SK-N-SH (cell line): ENCODE measurements at regions not wholly inside any gene's neighbourhood (a gene's known extent, or its start where the extent isn't known, plus 50 kb on each side); places are given as distances from the start of the nearest gene placed in this dataset.
"Not testable (repeated sequence)": the region's sequence is repeated elsewhere in the genome, so short reads cannot be mapped to it uniquely, and the experiment has no call there.

Experiments
- CTCF ChIA-PET: fragments of 300-600, 350-600 bp; formaldehyde crosslinking; extraction: SDS; loops from one replicate; lab custom pipeline; 2021; lab: Yijun Ruan, JAX
- POLR2A ChIA-PET: fragments of 350-600 bp; sonication (Branson Sonifier 250); formaldehyde crosslinking; extraction: SDS; loops from one replicate; lab custom pipeline; 2020; ENCODE audit warnings: antibody characterized with exemption, inconsistent platforms; lab: Yijun Ruan, JAX
- DNase-seq: peaks from one replicate; pipeline ENCODE4 v3.0.0; 2012
- H2AFZ ChIP-seq: fragments of 200-600 bp; sonication (generic); 2 replicates; pipeline ENCODE4 v1.8.1; 2016; ENCODE audit warnings: antibody characterized with exemption, mild to moderate bottlenecking, low read depth
- H3F3A ChIP-seq: fragments of 200-600 bp; sonication (generic); replicated peaks from 2 replicates; pipeline ENCODE3; 2016; ENCODE audit warnings: antibody characterized with exemption, mild to moderate bottlenecking; ENCODE audit not compliant: insufficient read depth
- H3K27ac ChIP-seq, 2 experiments: fragments of 200-500 bp in 1 of 2; fragments of 200-600 bp in 1 of 2; sonication (Bioruptor generic) in 1 of 2; sonication (generic), shearing (Covaris generic) in 1 of 2; 2 replicates each; pipeline versions ENCODE4 v1.5.1 to v1.6.1; 2014 to 2016; ENCODE audit warnings: low read depth in 2 of 2, inconsistent platforms in 1 of 2, low read length in 1 of 2, mild to moderate bottlenecking in 1 of 2, mixed read lengths in 1 of 2
- H3K27me3 ChIP-seq: fragments of 200-600 bp; sonication (generic), shearing (Covaris generic); 2 replicates; pipeline ENCODE4 v1.6.1; 2016; ENCODE audit warnings: mixed run types; ENCODE audit not compliant: insufficient read depth
- H3K36me3 ChIP-seq, 2 experiments: fragments of 200-500 bp in 1 of 2; fragments of 200-600 bp in 1 of 2; sonication (Bioruptor generic) in 1 of 2; sonication (generic) in 1 of 2; replicated peaks in 1 of 2; 2 replicates each; pipeline versions ENCODE3 to v1.5.1; 2014 to 2016; ENCODE audit warnings: low read length in 1 of 2, mild to moderate bottlenecking in 1 of 2; ENCODE audit not compliant: insufficient read depth in 2 of 2, control insufficient read depth in 1 of 2
- H3K4me1 ChIP-seq, 2 experiments: fragments of 200-500 bp in 1 of 2; fragments of 200-600 bp in 1 of 2; sonication (Bioruptor generic) in 1 of 2; sonication (generic), shearing (Covaris generic) in 1 of 2; 2 replicates each; pipeline versions ENCODE4 v1.5.1 to v1.6.1; 2014 to 2016; ENCODE audit warnings: low read depth in 1 of 2, low read length in 1 of 2, mixed run types in 1 of 2; ENCODE audit not compliant: insufficient read depth in 2 of 2, control insufficient read depth in 1 of 2
- H3K4me2 ChIP-seq: fragments of 200-600 bp; sonication (generic), shearing (Covaris generic); 2 replicates; pipeline ENCODE4 v1.6.1; 2017; ENCODE audit warnings: mixed run types
- H3K4me3 ChIP-seq, 2 experiments: fragments of 200-500 bp in 1 of 2; fragments of 200-600 bp in 1 of 2; sonication (Bioruptor generic) in 1 of 2; sonication (generic), shearing (Covaris generic) in 1 of 2; 2 replicates each; pipeline versions ENCODE4 v1.5.1 to v1.8.1; 2014 to 2016; ENCODE audit warnings: low read depth in 2 of 2, inconsistent platforms in 1 of 2, low read length in 1 of 2, mild to moderate bottlenecking in 1 of 2, mixed read lengths in 1 of 2, moderate library complexity in 1 of 2
- H3K79me2 ChIP-seq: fragments of 200-600 bp; sonication (generic); 2 replicates; pipeline ENCODE4 v1.8.1; 2017; ENCODE audit warnings: mild to moderate bottlenecking; ENCODE audit not compliant: insufficient read depth
- H3K9ac ChIP-seq: fragments of 200-600 bp; sonication (generic); 2 replicates; pipeline ENCODE4 v1.6.1; 2017; ENCODE audit warnings: mixed run types
- H3K9me2 ChIP-seq: fragments of 200-600 bp; sonication (generic); 2 replicates; pipeline ENCODE4 v1.6.1; 2017; ENCODE audit warnings: mixed run types
- H3K9me3 ChIP-seq: fragments of 200-600 bp; sonication (generic); 2 replicates; pipeline ENCODE4 v1.6.1; 2017; ENCODE audit warnings: mixed run types, mild to moderate bottlenecking, moderate library complexity
- H4K20me1 ChIP-seq: fragments of 200-600 bp; sonication (generic); 2 replicates; pipeline ENCODE4 v1.6.1; 2017; ENCODE audit warnings: mild to moderate bottlenecking, mixed run types; ENCODE audit not compliant: insufficient read depth
- ELF1 ChIP-seq: IDR thresholded peaks from 2 replicates; pipeline ENCODE4 v1.4.0; 2012
- EP300 ChIP-seq, 2 experiments: IDR thresholded peaks; 2 replicates each; pipeline versions ENCODE4 v1.4.0 to v1.6.1; 2012; ENCODE audit warnings: borderline replicate concordance in 1 of 2, low read depth in 1 of 2, low read length in 1 of 2
- GABPA ChIP-seq: IDR thresholded peaks from 2 replicates; pipeline ENCODE4 v1.4.0; 2012; ENCODE audit warnings: low read depth, mild to moderate bottlenecking
- JUND ChIP-seq: IDR thresholded peaks from 2 replicates; pipeline ENCODE4 v1.4.0; 2012
- MEF2A ChIP-seq: IDR thresholded peaks from 2 replicates; pipeline ENCODE4 v1.4.0; 2012; ENCODE audit warnings: low read depth, borderline replicate concordance
- MXI1 ChIP-seq: IDR thresholded peaks from 2 replicates; pipeline ENCODE4 v1.6.1; 2012; ENCODE audit warnings: mild to moderate bottlenecking, low read depth, low read length, improper control_type of control experiment
- POLR2AphosphoS5 ChIP-seq: IDR thresholded peaks from 2 replicates; pipeline ENCODE4 v1.6.1; 2012; ENCODE audit warnings: low read depth, low read length
- RXRA ChIP-seq: IDR thresholded peaks from 2 replicates; pipeline ENCODE4 v1.4.0; 2012; ENCODE audit warnings: low read depth, mild to moderate bottlenecking, borderline replicate concordance
- TAF1 ChIP-seq: IDR thresholded peaks from 2 replicates; pipeline ENCODE4 v1.6.1; 2012; ENCODE audit warnings: low read depth, mild to moderate bottlenecking, low read length, moderate library complexity, borderline replicate concordance
- WGBS: methylation state at CpG from one replicate; pipeline ENCODE4 v1.1.6; 2017; ENCODE audit warnings: low lambda C conversion rate; 5-methylcytosine and 5-hydroxymethylcytosine counted together
- TF ChIP-seq, protein P1 (sequence below): IDR thresholded peaks from 2 replicates; pipeline ENCODE4 v1.4.0; 2012; ENCODE audit warnings: low read depth
- TF ChIP-seq, protein P2 (sequence below): IDR thresholded peaks from 2 replicates; pipeline ENCODE4 v1.6.1; 2012; ENCODE audit warnings: mild to moderate bottlenecking, low read depth, low read length, moderate library complexity
- TF ChIP-seq, protein P3 (sequence below): fragments of 150-350 bp; IDR thresholded peaks from 2 replicates; pipeline ENCODE4 v1.6.1; 2017; ENCODE audit warnings: antibody characterized with exemption, low read length, low read depth, borderline replicate concordance
- TF ChIP-seq, protein P4 (sequence below): IDR thresholded peaks from 2 replicates; pipeline ENCODE4; 2012

DNA sequence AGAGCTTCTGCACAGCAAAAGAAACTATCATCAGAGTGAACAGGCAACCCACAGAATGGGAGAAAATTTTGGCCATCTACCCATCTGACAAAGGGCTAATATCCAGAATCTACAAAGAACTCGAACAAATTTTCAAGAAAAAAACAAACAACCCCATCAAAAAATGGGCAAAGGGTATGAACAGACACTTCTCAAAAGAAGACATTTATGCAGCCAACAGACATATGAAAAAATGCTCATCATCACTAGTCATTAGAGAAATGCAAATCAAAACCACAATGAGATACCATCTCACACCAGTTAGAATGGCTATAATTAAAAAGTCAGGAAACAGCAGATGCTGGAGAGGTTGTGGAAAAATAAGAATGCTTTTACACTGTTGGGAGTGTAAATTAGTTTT is 340.6 kb downstream of the TFAP2B start:
- H3K27me3 ChIP-seq, H3K9me3 ChIP-seq, H3K4me2 ChIP-seq, POLR2A ChIA-PET, H3K4me3 ChIP-seq, H3K36me3 ChIP-seq, H3K27ac ChIP-seq, H2AFZ ChIP-seq, H3K4me1 ChIP-seq, H3K9ac ChIP-seq, DNase-seq, H3K9me2 ChIP-seq, CTCF ChIA-PET, H3F3A ChIP-seq, H3K79me2 ChIP-seq, H4K20me1 ChIP-seq: not testable (repeated sequence)
- WGBS = 7% methylated on average over 1 of the region's 1 CpG

DNA sequence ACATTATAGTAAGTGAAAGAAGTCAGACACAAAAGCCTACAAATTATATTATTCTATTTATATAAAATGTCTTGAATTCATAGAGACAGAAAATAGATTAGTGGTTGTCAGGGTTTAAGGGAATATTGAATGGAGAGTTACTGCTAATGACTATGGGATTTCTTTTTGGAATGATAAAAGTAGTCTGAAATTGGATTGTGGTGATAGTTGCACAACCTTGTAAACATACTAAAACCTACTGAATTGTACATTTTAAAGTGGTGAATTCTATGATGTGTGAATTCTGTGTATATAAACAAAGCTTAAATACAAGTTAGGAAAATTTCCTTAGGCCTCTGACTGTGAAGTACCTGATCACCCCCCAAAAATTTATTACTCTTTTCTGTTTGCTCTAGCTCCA is 343.1 kb downstream of the TFAP2B start:
- DNase-seq = no peak
- H3K27me3 ChIP-seq = no peaks in the 10 kb centered on the region
- no peak overlapping the region for H3K9ac ChIP-seq
- H2AFZ ChIP-seq = no peak overlapping the region
- no peak overlapping the region for H3K27ac ChIP-seq
- no peaks in the 10 kb centered on the region; the same call in 1 of the 2 replicates for H3K9me3 ChIP-seq
- no peaks in the 10 kb centered on the region for H3K4me1 ChIP-seq
- H3K36me3 ChIP-seq = no peaks in the 10 kb centered on the region
- no peaks in the 10 kb centered on the region for H3K79me2 ChIP-seq
- H3K9me2 ChIP-seq = no peaks in the 10 kb centered on the region
- no peaks in the 10 kb centered on the region for H3F3A ChIP-seq
- no peak for TF ChIP-seq MEF2A
- no peak for TF ChIP-seq POLR2AphosphoS5
- TF ChIP-seq TAF1 = no peak
- no peak for TF ChIP-seq JUND
- no peak for TF ChIP-seq RXRA
- TF ChIP-seq, protein P1, sequence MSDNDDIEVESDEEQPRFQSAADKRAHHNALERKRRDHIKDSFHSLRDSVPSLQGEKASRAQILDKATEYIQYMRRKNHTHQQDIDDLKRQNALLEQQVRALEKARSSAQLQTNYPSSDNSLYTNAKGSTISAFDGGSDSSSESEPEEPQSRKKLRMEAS = no peak
- TF ChIP-seq, protein P2, sequence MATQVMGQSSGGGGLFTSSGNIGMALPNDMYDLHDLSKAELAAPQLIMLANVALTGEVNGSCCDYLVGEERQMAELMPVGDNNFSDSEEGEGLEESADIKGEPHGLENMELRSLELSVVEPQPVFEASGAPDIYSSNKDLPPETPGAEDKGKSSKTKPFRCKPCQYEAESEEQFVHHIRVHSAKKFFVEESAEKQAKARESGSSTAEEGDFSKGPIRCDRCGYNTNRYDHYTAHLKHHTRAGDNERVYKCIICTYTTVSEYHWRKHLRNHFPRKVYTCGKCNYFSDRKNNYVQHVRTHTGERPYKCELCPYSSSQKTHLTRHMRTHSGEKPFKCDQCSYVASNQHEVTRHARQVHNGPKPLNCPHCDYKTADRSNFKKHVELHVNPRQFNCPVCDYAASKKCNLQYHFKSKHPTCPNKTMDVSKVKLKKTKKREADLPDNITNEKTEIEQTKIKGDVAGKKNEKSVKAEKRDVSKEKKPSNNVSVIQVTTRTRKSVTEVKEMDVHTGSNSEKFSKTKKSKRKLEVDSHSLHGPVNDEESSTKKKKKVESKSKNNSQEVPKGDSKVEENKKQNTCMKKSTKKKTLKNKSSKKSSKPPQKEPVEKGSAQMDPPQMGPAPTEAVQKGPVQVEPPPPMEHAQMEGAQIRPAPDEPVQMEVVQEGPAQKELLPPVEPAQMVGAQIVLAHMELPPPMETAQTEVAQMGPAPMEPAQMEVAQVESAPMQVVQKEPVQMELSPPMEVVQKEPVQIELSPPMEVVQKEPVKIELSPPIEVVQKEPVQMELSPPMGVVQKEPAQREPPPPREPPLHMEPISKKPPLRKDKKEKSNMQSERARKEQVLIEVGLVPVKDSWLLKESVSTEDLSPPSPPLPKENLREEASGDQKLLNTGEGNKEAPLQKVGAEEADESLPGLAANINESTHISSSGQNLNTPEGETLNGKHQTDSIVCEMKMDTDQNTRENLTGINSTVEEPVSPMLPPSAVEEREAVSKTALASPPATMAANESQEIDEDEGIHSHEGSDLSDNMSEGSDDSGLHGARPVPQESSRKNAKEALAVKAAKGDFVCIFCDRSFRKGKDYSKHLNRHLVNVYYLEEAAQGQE = no peak
- no peak for TF ChIP-seq EP300 (IDR thresholded peaks at IDR 0.05; ENCODE audit: borderline replicate concordance in 1 of 2, low read depth in 1 of 2, low read length in 1 of 2)
- TF ChIP-seq, protein P3, sequence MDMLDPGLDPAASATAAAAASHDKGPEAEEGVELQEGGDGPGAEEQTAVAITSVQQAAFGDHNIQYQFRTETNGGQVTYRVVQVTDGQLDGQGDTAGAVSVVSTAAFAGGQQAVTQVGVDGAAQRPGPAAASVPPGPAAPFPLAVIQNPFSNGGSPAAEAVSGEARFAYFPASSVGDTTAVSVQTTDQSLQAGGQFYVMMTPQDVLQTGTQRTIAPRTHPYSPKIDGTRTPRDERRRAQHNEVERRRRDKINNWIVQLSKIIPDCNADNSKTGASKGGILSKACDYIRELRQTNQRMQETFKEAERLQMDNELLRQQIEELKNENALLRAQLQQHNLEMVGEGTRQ = no peak
- TF ChIP-seq, protein P4, sequence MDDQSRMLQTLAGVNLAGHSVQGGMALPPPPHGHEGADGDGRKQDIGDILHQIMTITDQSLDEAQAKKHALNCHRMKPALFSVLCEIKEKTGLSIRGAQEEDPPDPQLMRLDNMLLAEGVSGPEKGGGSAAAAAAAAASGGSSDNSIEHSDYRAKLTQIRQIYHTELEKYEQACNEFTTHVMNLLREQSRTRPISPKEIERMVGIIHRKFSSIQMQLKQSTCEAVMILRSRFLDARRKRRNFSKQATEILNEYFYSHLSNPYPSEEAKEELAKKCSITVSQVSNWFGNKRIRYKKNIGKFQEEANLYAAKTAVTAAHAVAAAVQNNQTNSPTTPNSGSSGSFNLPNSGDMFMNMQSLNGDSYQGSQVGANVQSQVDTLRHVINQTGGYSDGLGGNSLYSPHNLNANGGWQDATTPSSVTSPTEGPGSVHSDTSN = no peak
- no peak for TF ChIP-seq MXI1
- TF ChIP-seq ELF1 = no peak
- no peak for TF ChIP-seq GABPA
- POLR2A ChIA-PET = no interaction called here
- CTCF ChIA-PET = no interaction called here
- H3K4me3 ChIP-seq = no peak overlapping the region
- H3K4me2 ChIP-seq = no peak overlapping the region
- no peaks in the 10 kb centered on the region for H4K20me1 ChIP-seq
